ENCODE measurements at regions not wholly inside any gene's neighbourhood (a gene's known extent, or its start where the extent isn't known, plus 50 kb on each side); places are given as distances from the start of the nearest gene placed in this dataset.

DNA sequence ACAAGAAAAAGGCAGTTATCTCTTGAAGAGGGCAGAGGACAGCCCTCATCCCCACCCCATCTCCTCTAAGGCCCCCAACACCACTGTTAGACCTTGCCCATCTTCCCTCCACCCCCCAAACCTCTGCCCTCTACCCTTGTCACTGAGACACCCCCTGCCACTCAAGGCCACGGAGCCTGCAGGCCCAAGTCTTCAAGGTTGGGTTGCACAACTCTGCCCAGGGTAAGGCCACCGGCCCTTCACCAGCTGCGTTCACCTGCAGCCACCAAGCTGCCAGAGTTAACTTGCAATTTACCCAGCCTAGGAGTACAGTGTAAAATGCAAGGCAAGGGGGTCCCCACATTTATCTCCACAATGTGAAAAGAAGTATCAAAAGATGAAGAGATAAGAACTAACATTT lies 128.7 kb upstream of the PKDCC start:
- no peak for ATAC-seq
- H3K27ac ChIP-seq = no peak overlapping the region
- H3K4me1 ChIP-seq = peaks cover 19% of the 10 kb centered on the region
- H3K27me3 ChIP-seq (ENCODE audit: insufficient read depth in 3 of 3, low read length in 2 of 3) = no peaks in the 10 kb centered on the region
- WGBS, 3 donors = 90 to 99% (median 97%) methylated on average over 3 of the region's 3 CpGs
- no peaks in the 10 kb centered on the region for H3K36me3 ChIP-seq (ENCODE audit: insufficient read depth in 1 of 2, low read depth in 1 of 2)
- peaks cover 4% of the 10 kb centered on the region for H3K9me3 ChIP-seq
- DNase-seq = no peak
- TF ChIP-seq, protein P1, sequence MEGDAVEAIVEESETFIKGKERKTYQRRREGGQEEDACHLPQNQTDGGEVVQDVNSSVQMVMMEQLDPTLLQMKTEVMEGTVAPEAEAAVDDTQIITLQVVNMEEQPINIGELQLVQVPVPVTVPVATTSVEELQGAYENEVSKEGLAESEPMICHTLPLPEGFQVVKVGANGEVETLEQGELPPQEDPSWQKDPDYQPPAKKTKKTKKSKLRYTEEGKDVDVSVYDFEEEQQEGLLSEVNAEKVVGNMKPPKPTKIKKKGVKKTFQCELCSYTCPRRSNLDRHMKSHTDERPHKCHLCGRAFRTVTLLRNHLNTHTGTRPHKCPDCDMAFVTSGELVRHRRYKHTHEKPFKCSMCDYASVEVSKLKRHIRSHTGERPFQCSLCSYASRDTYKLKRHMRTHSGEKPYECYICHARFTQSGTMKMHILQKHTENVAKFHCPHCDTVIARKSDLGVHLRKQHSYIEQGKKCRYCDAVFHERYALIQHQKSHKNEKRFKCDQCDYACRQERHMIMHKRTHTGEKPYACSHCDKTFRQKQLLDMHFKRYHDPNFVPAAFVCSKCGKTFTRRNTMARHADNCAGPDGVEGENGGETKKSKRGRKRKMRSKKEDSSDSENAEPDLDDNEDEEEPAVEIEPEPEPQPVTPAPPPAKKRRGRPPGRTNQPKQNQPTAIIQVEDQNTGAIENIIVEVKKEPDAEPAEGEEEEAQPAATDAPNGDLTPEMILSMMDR (IDR thresholded peaks at IDR 0.05) = no peak
- intact Hi-C loops (cut with DNase I) = no loop called here
- H3K4me3 ChIP-seq = no peak overlapping the region

DNA sequence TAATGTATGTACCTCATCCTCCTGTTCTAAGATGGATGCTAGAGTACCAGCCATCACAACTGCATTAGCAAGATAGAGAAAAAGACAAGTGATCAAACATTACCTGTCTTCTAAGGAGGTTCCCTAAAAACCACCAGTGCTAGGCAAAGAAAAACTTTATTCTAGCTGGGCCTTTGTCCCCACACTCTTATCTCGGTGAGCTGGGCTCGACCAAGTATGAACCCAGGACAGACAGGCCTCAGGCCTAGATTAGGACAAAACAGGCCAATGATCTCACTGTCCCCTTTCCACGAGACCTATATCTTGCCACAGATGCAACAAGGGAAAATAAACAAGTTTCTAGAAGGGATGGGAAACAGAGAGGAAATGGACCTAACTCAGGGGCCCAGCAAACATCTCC lies 127.6 kb upstream of the PKDCC start:
- no peaks in the 10 kb centered on the region for H3K9me3 ChIP-seq
- no peak overlapping the region for H3K27ac ChIP-seq
- no peak for ATAC-seq
- peaks cover 30% of the 10 kb centered on the region for H3K4me1 ChIP-seq
- no peak for DNase-seq
- intact Hi-C loops (cut with DNase I) = loop anchor here (5.0 kb wide), 1 partner anchor 152 kb away; no protein-coding TSS in a partner anchor
- H3K4me3 ChIP-seq = no peak overlapping the region
- H3K27me3 ChIP-seq (ENCODE audit: insufficient read depth in 3 of 3, low read length in 2 of 3) = no peaks in the 10 kb centered on the region
- WGBS, 3 donors = 93 to 100% (median 100%) methylated on average over 3 of the region's 3 CpGs
- no peaks in the 10 kb centered on the region for H3K36me3 ChIP-seq (ENCODE audit: insufficient read depth in 1 of 2, low read depth in 1 of 2)
- TF ChIP-seq, protein P1 (IDR thresholded peaks at IDR 0.05) = no peak

DNA sequence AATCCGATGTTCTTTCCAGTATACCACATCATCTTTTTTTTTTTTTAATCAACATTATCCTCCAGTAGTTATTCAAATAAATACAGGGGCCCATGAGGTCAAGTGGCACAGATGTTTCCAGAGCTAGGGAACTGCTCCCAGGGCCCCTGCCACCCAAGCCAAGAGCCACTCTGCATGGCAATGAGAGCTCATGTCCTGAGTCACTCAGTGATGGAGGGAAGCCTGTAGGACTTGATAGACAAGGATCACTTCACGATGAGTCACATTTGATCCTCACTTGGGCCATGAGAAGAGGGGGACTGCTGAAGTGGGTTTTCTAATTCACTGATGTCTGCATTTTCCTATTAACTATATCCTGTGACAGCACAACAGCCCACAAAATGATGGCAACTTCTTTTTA lies 127.0 kb upstream of the PKDCC start:
- H3K27me3 ChIP-seq (ENCODE audit: insufficient read depth in 3 of 3, low read length in 2 of 3) = no peaks in the 10 kb centered on the region
- H3K4me3 ChIP-seq = no peak overlapping the region
- no peaks in the 10 kb centered on the region for H3K36me3 ChIP-seq (ENCODE audit: insufficient read depth in 1 of 2, low read depth in 1 of 2)
- ATAC-seq (peak; percentile 53 to 84 (median 76)), DNase-seq (no peak)
- intact Hi-C loops (cut with DNase I) = loop anchor here (5.0 kb wide), 1 partner anchor 151 kb away; no protein-coding TSS in a partner anchor
- H3K27ac ChIP-seq = peak overlapping the region; percentile 76
- peaks cover 36% of the 10 kb centered on the region for H3K4me1 ChIP-seq
- TF ChIP-seq, protein P1 (IDR thresholded peaks at IDR 0.05) = no peak
- WGBS, 3 donors = 56 to 91% (median 64%) methylated on average over 2 of the region's 2 CpGs
- no peaks in the 10 kb centered on the region for H3K9me3 ChIP-seq

DNA sequence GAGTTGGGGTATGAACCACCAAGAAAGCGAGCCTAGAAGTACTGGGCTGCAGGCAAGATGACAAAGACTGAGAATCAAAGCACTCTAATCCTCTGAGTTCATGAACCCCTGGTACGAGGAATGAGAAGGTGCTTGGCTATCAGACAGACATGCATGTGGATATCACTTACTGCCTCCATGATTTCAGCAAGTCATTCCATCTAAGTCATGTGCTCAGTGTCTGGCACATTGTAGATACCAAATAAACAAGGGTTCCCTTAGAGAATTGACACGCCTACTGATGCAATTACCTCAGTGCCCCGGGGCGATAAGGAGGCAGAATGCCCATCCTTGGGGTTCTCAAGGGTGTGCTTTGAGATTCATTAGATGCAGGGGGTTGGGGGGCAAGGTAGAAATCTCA lies 125.6 kb upstream of the PKDCC start:
- H3K27me3 ChIP-seq (ENCODE audit: insufficient read depth in 3 of 3, low read length in 2 of 3) = no peaks in the 10 kb centered on the region
- H3K4me1 ChIP-seq = peaks cover 45% of the 10 kb centered on the region
- 17 to 31% (median 23%) methylated on average over 5 of the region's 5 CpGs for WGBS, 3 donors
- TF ChIP-seq, protein P1 (IDR thresholded peaks at IDR 0.05) = no peak
- H3K36me3 ChIP-seq (ENCODE audit: insufficient read depth in 1 of 2, low read depth in 1 of 2) = no peaks in the 10 kb centered on the region
- H3K9me3 ChIP-seq = no peaks in the 10 kb centered on the region
- ATAC-seq (peak; percentile 56 to 68 (median 61)), DNase-seq (no peak)
- H3K27ac ChIP-seq = peak overlapping the region; percentile 76
- H3K4me3 ChIP-seq = no peak overlapping the region
- intact Hi-C loops (cut with DNase I) = loop anchor here (5.0 kb wide), 1 partner anchor 150 kb away; no protein-coding TSS in a partner anchor

DNA sequence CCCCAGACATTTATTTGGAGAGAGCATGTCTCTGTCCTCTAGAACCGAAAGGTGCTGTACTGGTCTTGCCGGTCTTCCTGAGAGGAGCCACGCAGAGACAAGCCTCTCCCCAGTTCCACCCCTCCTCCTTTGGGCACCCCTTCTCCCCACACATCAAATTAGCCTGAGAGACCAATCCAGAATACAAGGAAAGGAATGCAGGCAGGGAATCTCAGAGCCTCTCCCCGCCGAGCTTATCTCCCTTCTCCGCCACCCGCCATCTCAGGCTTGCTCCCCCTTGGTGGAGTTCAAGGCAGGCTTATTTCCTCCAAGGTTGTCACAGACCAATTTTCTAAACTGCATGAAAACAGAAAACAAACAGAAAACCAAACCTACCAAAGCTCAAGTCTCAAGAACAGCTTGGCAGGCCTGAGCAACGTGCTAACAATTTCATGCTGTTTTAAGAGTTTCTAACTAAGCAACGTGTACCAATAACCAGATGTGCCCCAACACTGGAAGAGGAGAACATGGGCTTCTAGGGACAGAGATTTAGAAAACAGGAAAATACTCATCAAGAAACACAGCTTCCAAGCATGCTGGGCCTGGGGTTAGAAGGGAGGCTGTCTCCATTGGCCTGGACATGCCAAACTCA lies 124.5 kb upstream of the PKDCC start:
- Histone ChIP-seq H3K36me3 (ENCODE audit: insufficient read depth in 1 of 2, low read depth in 1 of 2) (no peaks in the 10 kb centered on the region), H3K9me3 (no peaks in the 10 kb centered on the region), H3K27ac (peak overlapping the region; percentile 76), H3K4me3 (no peak overlapping the region), H3K27me3 (ENCODE audit: insufficient read depth in 3 of 3, low read length in 2 of 3) (no peaks in the 10 kb centered on the region), H3K4me1 (peaks cover 56% of the 10 kb centered on the region)
- WGBS, 3 donors = 71 to 84% (median 76%) methylated on average over 9 of the region's 9 CpGs
- intact Hi-C loops (cut with DNase I) = loop anchor here (5.0 kb wide), 1 partner anchor 149 kb away; no protein-coding TSS in a partner anchor
- no peak for ATAC-seq
- TF ChIP-seq, protein P1 (IDR thresholded peaks at IDR 0.05) = no peak
- no peak for DNase-seq
